Stomach (tissue), 4 donors: ENCODE measurements at regions not wholly inside any gene's neighbourhood (a gene's known extent, or its start where the extent isn't known, plus 50 kb on each side); places are given as distances from the start of the nearest gene placed in this dataset.

ENCODE experiments used
- CTCF ChIP-seq, 7 experiments: fragments of 450-650 bp in 4 of 7; fragments of 200-600 bp in 3 of 7; sonication (generic) in 3 of 7; IDR thresholded peaks; one replicate each; pipeline ENCODE4 v1.5.1; 2016 to 2019; ENCODE audit warnings: antibody characterized with exemption in 7 of 7, control low read depth in 2 of 7, mild to moderate bottlenecking in 1 of 7
- EP300 ChIP-seq: sonication (generic); formaldehyde crosslinking; IDR thresholded peaks from one replicate; pipeline ENCODE4 v1.6.1; 2017; ENCODE audit warnings: antibody characterized with exemption
- POLR2A ChIP-seq, 4 donors: fragments of 450-650 bp; IDR thresholded peaks; one replicate each; pipeline ENCODE4 v1.6.1; 2016; ENCODE audit warnings: antibody characterized with exemption in 4 of 4, control low read depth in 2 of 4, mild to moderate bottlenecking in 1 of 4, moderate library complexity in 1 of 4
- POLR2AphosphoS5 ChIP-seq, 3 donors: sonication (generic); formaldehyde crosslinking; IDR thresholded peaks; one replicate each; pipeline ENCODE4 v1.6.1; 2016; ENCODE audit warnings: antibody characterized with exemption in 3 of 3

DNA sequence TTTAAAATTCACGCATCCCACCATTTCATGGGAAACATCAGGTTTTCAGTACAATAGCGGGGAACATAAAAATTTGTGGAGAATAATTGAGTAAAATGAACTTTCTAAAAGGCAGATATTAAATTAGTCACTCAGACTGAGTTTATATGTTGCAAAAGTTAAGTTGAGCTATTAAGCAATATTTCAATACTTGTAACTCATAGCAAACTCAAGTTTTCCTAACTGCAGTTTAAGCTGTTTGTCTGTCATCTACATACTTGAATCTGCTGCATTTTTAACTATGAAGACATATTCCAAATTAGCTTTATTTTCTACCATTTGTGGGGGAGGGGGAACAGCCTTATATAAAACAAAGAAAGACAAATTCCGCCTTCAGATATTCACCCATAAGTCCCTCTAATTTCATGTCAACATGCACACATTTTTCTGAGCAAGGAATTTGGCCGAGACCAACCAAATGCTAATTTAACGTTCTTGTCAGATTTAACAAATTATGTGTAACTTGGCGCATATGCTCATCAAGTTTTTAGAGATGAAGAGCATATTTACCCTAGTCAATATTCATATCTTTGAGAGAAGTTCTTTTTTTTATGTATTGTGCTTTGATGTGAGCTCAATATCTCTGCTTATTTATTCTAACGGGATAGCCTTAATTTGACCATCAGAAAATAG, 462.9 kb downstream of the TXNL1 start:
- no peak for TF ChIP-seq CTCF (IDR thresholded peaks at IDR 0.05)
- TF ChIP-seq POLR2A (IDR thresholded peaks at IDR 0.05) = no peak
- no peak for TF ChIP-seq POLR2AphosphoS5 (IDR thresholded peaks at IDR 0.05)
- no peak for TF ChIP-seq EP300
